ENCODE measurements at regions not wholly inside any gene's neighbourhood (a gene's known extent, or its start where the extent isn't known, plus 50 kb on each side); places are given as distances from the start of the nearest gene placed in this dataset.
A peak's percentile ranks its signal among the peaks of the same experiment; 100 is the strongest.

GRCh38 chr1:217026531-217026930, 303.3 kb upstream of the ESRRG start:
- ATAC-seq (no peak), DNase-seq (no peak)

GRCh38 chr1:217025381-217025780, 302.2 kb upstream of the ESRRG start:
- ATAC-seq (no peak), DNase-seq (no peak)
- intact Hi-C loops (cut with DNase I, micrococcal nuclease): no loop called here

More at GRCh38 chr1:217026531-217026930, 303.3 kb upstream of the ESRRG start:
- intact Hi-C loops (cut with DNase I, micrococcal nuclease): no loop called here

- intact Hi-C loops (cut with DNase I, micrococcal nuclease): no loop called here
- ATAC-seq (no peak), DNase-seq (no peak)
Observed at GRCh38 chr1:217024911-217025310, 301.7 kb upstream of the ESRRG start.

GRCh38 chr1:217021956-217022355, 298.7 kb upstream of the ESRRG start:
- intact Hi-C loops (cut with DNase I, micrococcal nuclease): no loop called here
- no peak for DNase-seq
- no peak for ATAC-seq

GRCh38 chr1:217021400-217021799, 298.2 kb upstream of the ESRRG start:
- DNase-seq: no peak
- ATAC-seq: no peak
- intact Hi-C loops (cut with DNase I, micrococcal nuclease): no loop called here

- no peak for ATAC-seq
- no peak for DNase-seq
- intact Hi-C loops (cut with DNase I, micrococcal nuclease): no loop called here
Observed at GRCh38 chr1:217019475-217019874, 296.2 kb upstream of the ESRRG start.

GRCh38 chr1:217018648-217019047, 295.4 kb upstream of the ESRRG start:
- intact Hi-C loops (cut with DNase I, micrococcal nuclease): no loop called here
- ATAC-seq: no peak
- DNase-seq: no peak

- DNase-seq: no peak
- intact Hi-C loops (cut with DNase I, micrococcal nuclease): no loop called here
- no peak for ATAC-seq
Observed at GRCh38 chr1:217017165-217017564, 293.9 kb upstream of the ESRRG start.

GRCh38 chr1:217014066-217014465, 290.8 kb upstream of the ESRRG start:
- intact Hi-C loops (cut with DNase I, micrococcal nuclease): no loop called here
- DNase-seq (no peak), ATAC-seq (no peak)

- intact Hi-C loops (cut with DNase I, micrococcal nuclease): no loop called here
- no peak for DNase-seq
- no peak for ATAC-seq
Observed at GRCh38 chr1:217012659-217013058, 289.4 kb upstream of the ESRRG start.

GRCh38 chr1:217011097-217011496, 287.9 kb upstream of the ESRRG start:
- no peak for DNase-seq
- intact Hi-C loops (cut with DNase I, micrococcal nuclease): no loop called here
- ATAC-seq: no peak

- ATAC-seq (no peak), DNase-seq (no peak)
- intact Hi-C loops (cut with DNase I, micrococcal nuclease): no loop called here
Observed at GRCh38 chr1:217010253-217010652, 287.0 kb upstream of the ESRRG start.

- intact Hi-C loops (cut with DNase I, micrococcal nuclease): no loop called here
- DNase-seq (no peak), ATAC-seq (peak; percentile 98)
Observed at GRCh38 chr1:217009376-217009775, 286.1 kb upstream of the ESRRG start.

GRCh38 chr1:217004776-217005436, 281.7 kb upstream of the ESRRG start:
- no peak for DNase-seq
- intact Hi-C loops (cut with DNase I, micrococcal nuclease): no loop called here
- ATAC-seq: no peak

GRCh38 chr1:217003355-217003754, 280.1 kb upstream of the ESRRG start:
- intact Hi-C loops (cut with DNase I, micrococcal nuclease): no loop called here
- no peak for ATAC-seq
- DNase-seq: no peak

GRCh38 chr1:216997831-216998230, 274.6 kb upstream of the ESRRG start:
- intact Hi-C loops (cut with DNase I, micrococcal nuclease): no loop called here
- DNase-seq: no peak
- ATAC-seq: no peak

- intact Hi-C loops (cut with DNase I, micrococcal nuclease): no loop called here
- no peak for ATAC-seq
- DNase-seq: no peak
Observed at GRCh38 chr1:216997069-216997468, 273.8 kb upstream of the ESRRG start.

GRCh38 chr1:216984536-216984935, 261.3 kb upstream of the ESRRG start:
- ATAC-seq (no peak), DNase-seq (no peak)
- intact Hi-C loops (cut with DNase I, micrococcal nuclease): no loop called here

GRCh38 chr1:216983823-216984222, 260.6 kb upstream of the ESRRG start:
- DNase-seq: no peak
- intact Hi-C loops (cut with DNase I, micrococcal nuclease): no loop called here
- ATAC-seq: no peak

- ATAC-seq (no peak), DNase-seq (no peak)
- intact Hi-C loops (cut with DNase I, micrococcal nuclease): loop anchor here in 1 of 2 donors (5.0 kb wide), 1 partner anchor 371 kb away; no protein-coding TSS in a partner anchor
Observed at GRCh38 chr1:216961516-216961915, 238.3 kb upstream of the ESRRG start.

- ATAC-seq (no peak), DNase-seq (no peak)
- intact Hi-C loops (cut with DNase I, micrococcal nuclease): loop anchor here in 1 of 2 donors (5.0 kb wide), 1 partner anchor 372 kb away; no protein-coding TSS in a partner anchor
Observed at GRCh38 chr1:216960716-216961115, 237.5 kb upstream of the ESRRG start.

All from left colon (tissue), 2 donors.